ENCODE measurements at regions not wholly inside any gene's neighbourhood (a gene's known extent, or its start where the extent isn't known, plus 50 kb on each side); places are given as distances from the start of the nearest gene placed in this dataset.

- DNase-seq (no peak), ATAC-seq (replicated peaks) (no peak)
- Mint-ChIP-seq H3K9me3 (peaks cover 6 to 10% of the 10 kb centered on the region in 2 donors), H3K4me1 (no peaks in the 10 kb centered on the region), H3K36me3 (peaks cover 0 to 2% of the 10 kb centered on the region in 2 donors), H3K27ac (no peak overlapping the region), H3K4me3 (no peak overlapping the region), H3K27me3 (peaks cover 24 to 26% of the 10 kb centered on the region in 2 donors)
Measured at GRCh38 chr15:88316586-88316985, 60.0 kb upstream of the NTRK3 start.

GRCh38 chr15:88315221-88315878, 58.8 kb upstream of the NTRK3 start:
- no peak for ATAC-seq (replicated peaks)
- Mint-ChIP-seq H3K4me3 (no peak overlapping the region), H3K27me3 (peaks cover 15 to 17% of the 10 kb centered on the region in 2 donors)

GRCh38 chr15:88312941-88313579, 56.5 kb upstream of the NTRK3 start:
- peaks cover 0 to 2% of the 10 kb centered on the region in 2 donors for H3K36me3 Mint-ChIP-seq
- H3K4me3 Mint-ChIP-seq = no peak overlapping the region
- no peak for ATAC-seq (replicated peaks)
- H3K4me1 Mint-ChIP-seq = no peaks in the 10 kb centered on the region
- H3K27ac Mint-ChIP-seq = no peak overlapping the region
- peaks cover 17 to 20% of the 10 kb centered on the region in 2 donors for H3K27me3 Mint-ChIP-seq
- peaks cover 6 to 10% of the 10 kb centered on the region in 2 donors for H3K9me3 Mint-ChIP-seq
- DNase-seq = no peak

More at GRCh38 chr15:88315221-88315878, 58.8 kb upstream of the NTRK3 start:
- peaks cover 6 to 10% of the 10 kb centered on the region in 2 donors for H3K9me3 Mint-ChIP-seq
- H3K27ac Mint-ChIP-seq = no peak overlapping the region
- peaks cover 0 to 2% of the 10 kb centered on the region in 2 donors for H3K36me3 Mint-ChIP-seq
- H3K4me1 Mint-ChIP-seq = no peaks in the 10 kb centered on the region
- DNase-seq = no peak

GRCh38 chr15:88309363-88309762, 52.8 kb upstream of the NTRK3 start:
- H3K36me3 Mint-ChIP-seq = peaks cover 0 to under 1% of the 10 kb centered on the region in 2 donors
- H3K4me3 Mint-ChIP-seq = no peak overlapping the region
- ATAC-seq (replicated peaks) (no peak), DNase-seq (no peak)
- peaks cover 3% of the 10 kb centered on the region in 2 donors for H3K9me3 Mint-ChIP-seq
- peaks cover 12 to 15% of the 10 kb centered on the region in 2 donors for H3K27me3 Mint-ChIP-seq
- H3K4me1 Mint-ChIP-seq = no peaks in the 10 kb centered on the region
- no peak overlapping the region for H3K27ac Mint-ChIP-seq

- no peak for ATAC-seq (replicated peaks)
- no peaks in the 10 kb centered on the region for H3K36me3 Mint-ChIP-seq
- H3K4me3 Mint-ChIP-seq = no peak overlapping the region
- no peak for DNase-seq
- peaks cover 10 to 14% of the 10 kb centered on the region in 2 donors for H3K27me3 Mint-ChIP-seq
- no peaks in the 10 kb centered on the region for H3K4me1 Mint-ChIP-seq
- no peaks in the 10 kb centered on the region for H3K9me3 Mint-ChIP-seq
- H3K27ac Mint-ChIP-seq = no peak overlapping the region
Measured at GRCh38 chr15:88307344-88307743, 50.8 kb upstream of the NTRK3 start.
